ENCODE measurements at regions not wholly inside any gene's neighbourhood (a gene's known extent, or its start where the extent isn't known, plus 50 kb on each side); places are given as distances from the start of the nearest gene placed in this dataset.

DNA sequence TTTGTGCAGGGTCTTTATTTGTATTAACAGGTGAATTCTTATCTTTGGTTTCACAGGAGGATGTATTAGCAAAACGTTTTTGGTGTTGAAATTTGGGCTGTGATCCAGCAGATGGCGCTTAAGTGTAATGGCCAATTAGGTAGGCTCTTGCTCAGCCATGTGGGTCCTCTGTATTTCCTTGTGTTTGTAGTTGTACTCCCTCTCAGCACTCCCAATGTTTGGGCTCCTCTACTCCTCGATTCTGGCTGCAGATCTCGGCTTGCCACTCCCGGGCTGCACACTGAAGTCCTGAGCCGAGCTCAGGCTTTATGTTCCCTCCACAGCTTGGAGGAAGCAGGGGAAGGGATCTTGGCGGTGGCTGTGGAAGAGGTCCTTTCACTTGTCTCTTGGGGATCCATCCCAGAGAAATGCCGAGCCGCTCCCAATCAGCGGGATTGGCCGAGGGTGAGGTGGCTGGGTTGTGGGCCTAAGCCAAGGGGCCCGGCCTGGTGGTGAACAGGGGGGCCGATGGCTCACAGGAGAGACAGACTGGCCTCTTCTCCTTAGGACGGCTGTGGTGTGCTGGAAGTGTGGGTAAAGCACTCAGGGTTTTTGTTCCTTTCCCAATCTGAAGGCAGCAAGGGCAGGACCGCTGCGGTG lies 133.7 kb downstream of the AEBP2 start:
- Histone ChIP-seq H3K27me3 (ENCODE audit: insufficient read depth, low read length) (no peaks in the 10 kb centered on the region), H3K4me1 (ENCODE audit: insufficient read depth, low read length) (peaks cover 23% of the 10 kb centered on the region), H3K9me3 (ENCODE audit: insufficient read depth, low read depth, low read length) (no peaks in the 10 kb centered on the region), H3K9ac (ENCODE audit: low read depth, low read length) (peak overlapping the region; percentile 1; the same call in 1 of the 2 replicates), H3K36me3 (ENCODE audit: insufficient read depth, low read length) (no peaks in the 10 kb centered on the region), H3K27ac (ENCODE audit: low read depth, low read length) (no peak overlapping the region), H3K4me3 (ENCODE audit: low read length) (no peak overlapping the region)
- 62% methylated on average over 16 of the region's 16 CpGs for WGBS

DNA sequence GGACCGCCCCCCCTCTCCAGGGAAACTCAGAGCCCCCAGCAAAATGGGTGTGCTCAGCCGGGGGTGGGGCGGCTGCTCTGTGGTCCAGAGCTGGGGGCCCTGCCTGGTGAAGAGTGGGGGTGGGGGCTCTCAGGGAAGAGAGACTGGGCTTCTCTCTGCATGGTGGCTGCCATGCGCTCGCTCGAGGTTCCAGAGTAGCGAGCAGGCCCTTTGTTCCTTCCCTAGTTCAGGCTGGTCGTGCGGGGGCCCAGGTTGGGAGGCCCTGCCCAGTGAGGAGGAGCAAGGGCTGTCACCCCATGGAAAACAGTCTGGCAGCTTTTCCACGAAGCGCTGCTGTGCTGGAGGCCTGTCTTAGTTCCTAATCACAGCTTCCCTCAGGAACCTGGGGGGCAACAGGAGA lies 134.6 kb downstream of the AEBP2 start:
- Histone ChIP-seq H3K9me3 (ENCODE audit: insufficient read depth, low read depth, low read length) (no peaks in the 10 kb centered on the region), H3K27me3 (ENCODE audit: insufficient read depth, low read length) (no peaks in the 10 kb centered on the region), H3K9ac (ENCODE audit: low read depth, low read length) (no peak overlapping the region), H3K36me3 (ENCODE audit: insufficient read depth, low read length) (no peaks in the 10 kb centered on the region), H3K27ac (ENCODE audit: low read depth, low read length) (no peak overlapping the region), H3K4me1 (ENCODE audit: insufficient read depth, low read length) (peaks cover 26% of the 10 kb centered on the region), H3K4me3 (ENCODE audit: low read length) (no peak overlapping the region)
- WGBS: 96% methylated on average over 11 of the region's 11 CpGs

DNA sequence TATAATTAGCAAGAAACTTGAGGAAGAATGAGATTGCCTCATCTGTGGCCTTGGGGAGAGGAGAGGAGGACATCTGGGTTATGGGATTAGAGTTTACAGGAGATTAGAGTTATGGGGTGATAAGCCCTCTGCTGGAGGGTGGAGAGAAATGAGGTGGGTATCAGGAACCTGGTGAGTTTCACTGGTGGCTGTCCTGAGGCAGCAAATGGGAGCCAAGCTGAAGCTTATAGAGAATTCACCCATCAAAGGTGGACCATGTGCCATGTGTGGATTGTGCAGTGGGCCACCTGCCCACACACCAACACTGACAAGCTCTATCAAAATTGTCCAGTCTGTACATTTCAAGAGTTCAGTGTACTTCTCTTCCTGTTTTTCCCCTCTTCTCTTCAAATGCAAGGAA lies 135.3 kb downstream of the AEBP2 start:
- H3K27me3 ChIP-seq (ENCODE audit: insufficient read depth, low read length): no peaks in the 10 kb centered on the region
- H3K4me3 ChIP-seq (ENCODE audit: low read length): no peak overlapping the region
- H3K36me3 ChIP-seq (ENCODE audit: insufficient read depth, low read length): no peaks in the 10 kb centered on the region
- peaks cover 26% of the 10 kb centered on the region for H3K4me1 ChIP-seq (ENCODE audit: insufficient read depth, low read length)
- no peak overlapping the region for H3K9ac ChIP-seq (ENCODE audit: low read depth, low read length)
- H3K9me3 ChIP-seq (ENCODE audit: insufficient read depth, low read depth, low read length): no peaks in the 10 kb centered on the region
- no peak overlapping the region for H3K27ac ChIP-seq (ENCODE audit: low read depth, low read length)

DNA sequence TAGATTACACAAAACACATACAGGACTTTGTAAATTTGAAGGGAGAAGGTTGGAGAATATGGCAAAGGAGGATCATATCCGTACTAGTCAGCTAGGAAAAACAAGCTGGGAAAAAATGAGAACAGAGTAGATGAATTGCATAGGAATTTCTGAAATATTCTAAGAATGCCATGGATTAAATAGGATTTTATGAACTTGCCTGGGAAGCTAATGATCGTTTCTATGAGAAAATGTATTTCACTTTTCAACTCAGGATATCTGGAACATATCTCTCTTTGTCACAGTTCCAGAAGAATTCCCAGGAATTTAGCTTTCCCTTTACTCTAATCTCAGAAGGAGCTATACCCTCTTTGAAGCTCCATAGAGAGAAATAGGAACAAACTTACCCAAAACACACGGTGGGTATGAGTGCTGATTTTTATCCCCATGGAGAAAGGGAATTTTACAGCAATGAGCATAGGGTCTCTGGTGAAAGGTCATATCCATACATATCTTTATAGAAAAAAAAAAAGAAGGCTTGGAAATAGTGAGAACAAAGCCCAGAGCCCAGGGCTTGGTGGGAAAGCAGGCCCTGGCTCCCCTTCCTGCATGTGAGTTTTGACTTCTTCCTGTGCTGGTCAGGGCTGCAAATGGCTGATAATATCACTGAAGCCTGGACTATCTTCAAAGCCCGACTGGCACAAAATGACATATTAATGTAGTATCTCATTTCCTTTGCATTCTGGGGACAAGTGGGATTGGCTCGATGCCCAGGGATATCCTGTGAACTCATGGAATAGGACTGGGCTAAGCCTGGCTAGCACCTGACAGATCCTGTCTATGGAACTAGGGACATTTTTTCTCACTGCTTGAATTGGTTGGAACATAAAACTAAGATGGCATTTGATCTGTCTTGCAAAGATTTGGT lies 136.3 kb downstream of the AEBP2 start:
- Histone ChIP-seq H3K9me3 (ENCODE audit: insufficient read depth, low read depth, low read length) (no peaks in the 10 kb centered on the region), H3K4me3 (ENCODE audit: low read length) (no peak overlapping the region), H3K4me1 (ENCODE audit: insufficient read depth, low read length) (peaks cover 26% of the 10 kb centered on the region), H3K36me3 (ENCODE audit: insufficient read depth, low read length) (no peaks in the 10 kb centered on the region), H3K9ac (ENCODE audit: low read depth, low read length) (no peak overlapping the region), H3K27me3 (ENCODE audit: insufficient read depth, low read length) (no peaks in the 10 kb centered on the region), H3K27ac (ENCODE audit: low read depth, low read length) (no peak overlapping the region)
- WGBS: 91% methylated on average over 4 of the region's 5 CpGs

DNA sequence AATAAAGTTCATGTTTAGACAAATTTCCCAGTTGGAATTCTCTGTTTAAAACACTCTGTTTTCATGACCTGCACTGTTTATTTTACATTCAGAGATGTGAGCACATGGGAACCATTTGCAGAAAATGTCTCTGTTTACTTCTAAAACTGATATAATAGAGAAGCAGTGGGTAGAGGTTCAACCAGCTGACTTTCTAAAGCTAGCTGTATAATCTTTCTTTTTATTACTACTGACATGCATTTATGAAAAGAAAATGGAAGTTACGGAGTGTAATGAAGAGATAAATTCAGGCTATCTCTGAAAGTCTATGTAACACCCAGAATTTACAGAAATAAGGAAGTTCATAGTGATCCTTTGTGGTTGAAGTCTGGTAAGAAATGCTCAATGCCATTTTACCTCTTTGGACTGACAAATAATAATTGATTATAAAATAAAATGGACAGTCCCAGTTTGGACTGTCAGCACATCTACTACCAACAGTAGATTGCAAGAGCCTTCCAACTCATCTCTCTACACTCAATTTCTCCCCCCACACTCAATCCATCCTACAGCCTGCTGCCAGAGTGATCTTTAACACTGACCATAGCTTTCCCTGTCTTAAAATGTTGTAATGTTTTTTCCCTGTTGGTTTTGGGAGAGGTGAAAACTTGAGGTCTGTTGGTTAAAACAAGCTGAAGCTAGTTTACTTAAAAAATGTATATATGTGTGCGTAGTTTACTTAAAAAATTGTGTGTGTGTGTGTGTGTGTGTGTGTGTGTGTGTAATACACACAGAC lies 137.4 kb downstream of the AEBP2 start:
- H3K27ac ChIP-seq (ENCODE audit: low read depth, low read length): no peak overlapping the region
- no peak overlapping the region for H3K9ac ChIP-seq (ENCODE audit: low read depth, low read length)
- no peaks in the 10 kb centered on the region for H3K27me3 ChIP-seq (ENCODE audit: insufficient read depth, low read length)
- peaks cover 8% of the 10 kb centered on the region; the same call in 1 of the 2 replicates for H3K9me3 ChIP-seq (ENCODE audit: insufficient read depth, low read depth, low read length)
- 0 out of 2 replicates have a peak, but pooled peaks cover 2% of the 10 kb centered on the region for H3K36me3 ChIP-seq (ENCODE audit: insufficient read depth, low read length)
- 90% methylated on average over 2 of the region's 2 CpGs for WGBS
- H3K4me3 ChIP-seq (ENCODE audit: low read length): no peak overlapping the region
- peaks cover 26% of the 10 kb centered on the region for H3K4me1 ChIP-seq (ENCODE audit: insufficient read depth, low read length)

DNA sequence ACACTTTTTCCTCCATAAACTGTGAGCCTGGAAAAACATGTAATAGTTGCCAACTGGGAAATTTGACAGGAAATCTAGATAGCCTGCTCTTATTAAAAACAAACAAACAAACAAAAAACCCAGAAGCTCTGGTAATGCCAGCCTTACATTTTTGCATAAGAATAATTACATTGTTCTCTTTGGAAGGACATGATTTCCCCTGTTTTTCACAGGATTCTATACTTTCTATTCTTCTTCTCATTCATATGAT lies 137.9 kb downstream of the AEBP2 start:
- Histone ChIP-seq H3K27ac (ENCODE audit: low read depth, low read length) (no peak overlapping the region), H3K27me3 (ENCODE audit: insufficient read depth, low read length) (no peaks in the 10 kb centered on the region), H3K9ac (ENCODE audit: low read depth, low read length) (no peak overlapping the region), H3K4me1 (ENCODE audit: insufficient read depth, low read length) (peaks cover 26% of the 10 kb centered on the region), H3K36me3 (ENCODE audit: insufficient read depth, low read length) (0 out of 2 replicates have a peak, but pooled peaks cover 2% of the 10 kb centered on the region), H3K9me3 (ENCODE audit: insufficient read depth, low read depth, low read length) (peaks cover 12% of the 10 kb centered on the region), H3K4me3 (ENCODE audit: low read length) (no peak overlapping the region)

DNA sequence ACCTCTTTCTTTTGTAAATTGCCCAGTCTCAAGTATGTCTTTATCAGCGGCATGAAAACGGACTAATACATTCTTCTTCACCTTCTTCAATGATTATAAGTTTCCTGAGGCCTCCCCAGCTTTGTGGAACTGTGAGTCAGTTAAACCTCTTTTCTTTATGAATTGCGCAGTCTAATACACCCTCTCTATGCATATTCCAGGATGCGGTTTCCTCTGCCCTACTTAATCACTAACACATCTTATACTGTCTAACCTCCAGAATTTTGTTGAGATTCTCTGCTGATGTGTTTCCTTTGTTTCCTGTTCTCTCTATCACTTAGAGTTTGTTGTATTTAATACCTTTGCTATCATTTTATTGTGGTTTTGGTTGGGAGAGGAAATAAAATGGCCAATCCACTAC lies 145.4 kb downstream of the AEBP2 start:
- Histone ChIP-seq H3K36me3 (ENCODE audit: insufficient read depth, low read length) (0 out of 2 replicates have a peak, but pooled peaks cover 2% of the 10 kb centered on the region), H3K4me3 (ENCODE audit: low read length) (no peak overlapping the region), H3K9ac (ENCODE audit: low read depth, low read length) (no peak overlapping the region), H3K9me3 (ENCODE audit: insufficient read depth, low read depth, low read length) (peaks cover 44% of the 10 kb centered on the region), H3K27me3 (ENCODE audit: insufficient read depth, low read length) (no peaks in the 10 kb centered on the region), H3K4me1 (ENCODE audit: insufficient read depth, low read length) (no peaks in the 10 kb centered on the region), H3K27ac (ENCODE audit: low read depth, low read length) (no peak overlapping the region)
- WGBS: 98% methylated on average over 4 of the region's 4 CpGs

DNA sequence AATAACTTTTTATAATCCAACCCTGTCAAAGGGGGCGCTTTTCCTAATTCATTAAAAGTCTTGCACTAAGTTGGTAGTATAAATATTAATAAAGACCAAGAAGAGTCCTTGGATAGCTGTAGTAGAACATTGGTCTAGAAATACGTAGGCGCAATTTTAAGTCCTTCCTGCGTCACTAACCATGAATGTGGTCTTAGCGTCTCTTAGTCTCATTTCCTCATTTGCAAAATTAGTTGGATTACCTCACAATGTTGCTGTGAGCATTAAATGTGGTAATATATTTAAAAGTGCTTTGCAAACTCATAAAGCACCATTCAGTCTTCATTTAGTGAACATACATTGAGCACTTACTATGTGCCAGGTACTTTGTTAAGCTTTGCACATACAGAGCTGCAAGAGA lies 149.7 kb downstream of the AEBP2 start:
- Histone ChIP-seq H3K4me3 (ENCODE audit: low read length) (no peak overlapping the region), H3K36me3 (ENCODE audit: insufficient read depth, low read length) (no peaks in the 10 kb centered on the region), H3K9me3 (ENCODE audit: insufficient read depth, low read depth, low read length) (peaks cover 15% of the 10 kb centered on the region), H3K4me1 (ENCODE audit: insufficient read depth, low read length) (no peaks in the 10 kb centered on the region), H3K27ac (ENCODE audit: low read depth, low read length) (no peak overlapping the region), H3K9ac (ENCODE audit: low read depth, low read length) (no peak overlapping the region), H3K27me3 (ENCODE audit: insufficient read depth, low read length) (no peaks in the 10 kb centered on the region)
- WGBS: 72% methylated on average over 4 of the region's 5 CpGs

DNA sequence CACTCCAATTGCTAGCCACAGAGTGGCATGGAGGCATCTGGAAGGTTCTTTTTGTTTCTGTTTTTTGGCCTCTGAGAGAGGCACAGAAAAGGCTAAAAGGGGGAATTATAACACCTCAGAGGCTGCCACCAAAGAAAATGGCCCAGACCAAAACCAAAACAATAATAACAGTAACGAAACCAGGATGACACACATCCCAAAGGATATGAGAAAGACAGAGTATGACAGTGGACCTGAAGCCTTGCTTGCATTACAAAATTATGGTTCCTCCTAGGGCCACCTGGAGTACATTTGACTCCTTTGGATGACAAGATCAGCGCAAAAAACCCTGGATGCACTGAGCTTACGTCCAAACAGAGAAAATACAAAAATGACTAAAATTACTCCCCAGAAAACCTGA lies 152.7 kb downstream of the AEBP2 start:
- Histone ChIP-seq H3K9ac (ENCODE audit: low read depth, low read length) (no peak overlapping the region), H3K36me3 (ENCODE audit: insufficient read depth, low read length) (no peaks in the 10 kb centered on the region), H3K4me3 (ENCODE audit: low read length) (no peak overlapping the region), H3K9me3 (ENCODE audit: insufficient read depth, low read depth, low read length) (no peaks in the 10 kb centered on the region), H3K4me1 (ENCODE audit: insufficient read depth, low read length) (peaks cover 5% of the 10 kb centered on the region), H3K27me3 (ENCODE audit: insufficient read depth, low read length) (no peaks in the 10 kb centered on the region), H3K27ac (ENCODE audit: low read depth, low read length) (no peak overlapping the region)
- 88% methylated on average over 3 of the region's 3 CpGs for WGBS

DNA sequence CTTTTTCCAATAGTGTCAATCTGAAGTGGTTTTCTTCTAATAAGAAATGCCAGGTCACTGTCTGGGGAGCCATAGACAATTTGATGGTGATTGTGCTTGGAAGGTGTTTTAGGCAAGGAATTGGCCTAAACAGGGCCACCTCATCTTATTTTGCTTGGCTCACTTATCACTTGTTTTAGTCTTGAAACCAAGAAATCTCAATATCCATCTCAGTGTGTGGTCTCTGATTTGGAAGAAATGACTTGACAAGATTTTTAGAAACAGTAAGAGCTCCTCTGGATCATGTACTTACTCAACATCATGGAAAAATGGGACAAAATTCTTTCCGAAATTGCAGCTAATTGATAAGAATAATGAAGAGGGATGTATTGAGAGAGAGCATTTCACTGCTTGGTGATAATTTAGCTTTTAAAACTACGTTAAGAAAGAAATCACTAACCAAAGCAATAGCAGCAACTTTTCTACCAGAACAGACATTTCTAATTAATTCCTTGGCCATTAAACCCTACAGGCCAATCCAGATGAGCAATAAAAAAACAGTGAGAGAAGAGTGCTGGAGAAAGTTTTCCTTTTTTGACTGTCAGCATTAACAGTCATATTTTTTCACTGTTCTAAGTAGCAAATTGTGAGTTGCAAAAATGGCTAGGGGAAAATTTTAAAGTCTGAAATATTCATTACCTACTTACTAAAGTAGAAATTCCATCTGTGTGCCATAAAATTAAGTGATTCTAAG lies 157.3 kb downstream of the AEBP2 start:
- Histone ChIP-seq H3K4me3 (ENCODE audit: low read length) (no peak overlapping the region), H3K36me3 (ENCODE audit: insufficient read depth, low read length) (no peaks in the 10 kb centered on the region), H3K4me1 (ENCODE audit: insufficient read depth, low read length) (peaks cover 16% of the 10 kb centered on the region), H3K27me3 (ENCODE audit: insufficient read depth, low read length) (no peaks in the 10 kb centered on the region), H3K27ac (ENCODE audit: low read depth, low read length) (no peak overlapping the region; the same call in 1 of the 2 replicates), H3K9ac (ENCODE audit: low read depth, low read length) (no peak overlapping the region), H3K9me3 (ENCODE audit: insufficient read depth, low read depth, low read length) (no peaks in the 10 kb centered on the region)
- 100% methylated on average over 1 of the region's 2 CpGs for WGBS

Data from HUES64 (cell line).